ENCODE measurements at regions not wholly inside any gene's neighbourhood (a gene's known extent, or its start where the extent isn't known, plus 50 kb on each side); places are given as distances from the start of the nearest gene placed in this dataset.

DNA sequence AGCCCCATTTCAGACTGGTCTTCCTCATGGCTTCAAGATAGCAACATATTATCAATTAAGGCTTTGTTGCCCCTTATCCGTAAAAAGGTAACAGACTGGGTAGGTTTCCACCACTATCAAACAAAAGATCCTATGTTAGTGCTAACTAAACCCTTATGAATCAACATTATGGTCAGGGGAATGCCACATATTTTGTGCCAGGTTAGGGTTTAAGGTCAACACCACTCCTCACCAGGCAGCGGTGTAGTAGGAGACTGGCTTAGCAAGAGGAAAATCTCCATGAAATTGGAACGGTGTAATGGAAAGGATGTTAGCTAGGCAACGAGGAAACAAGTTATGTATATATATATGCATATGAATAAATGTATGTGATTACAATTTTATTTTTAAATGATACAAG, 655.8 kb downstream of the TLR4 start:
- Histone ChIP-seq H3K4me3 (no peak overlapping the region), H3K27me3 (peaks cover 4% of the 10 kb centered on the region), H3K9me3 (peaks cover 0 to 6% (median 0%) of the 10 kb centered on the region in 3 donors), H3K27ac (no peak overlapping the region), H3K4me1 (no peaks in the 10 kb centered on the region), H3K36me3 (no peaks in the 10 kb centered on the region)
- 80 to 86% methylated on average over 2 to 4 of the region's 4 CpGs for WGBS, 2 donors (ENCODE audit: low coverage in 1 of 2)
- TF ChIP-seq, protein P1, sequence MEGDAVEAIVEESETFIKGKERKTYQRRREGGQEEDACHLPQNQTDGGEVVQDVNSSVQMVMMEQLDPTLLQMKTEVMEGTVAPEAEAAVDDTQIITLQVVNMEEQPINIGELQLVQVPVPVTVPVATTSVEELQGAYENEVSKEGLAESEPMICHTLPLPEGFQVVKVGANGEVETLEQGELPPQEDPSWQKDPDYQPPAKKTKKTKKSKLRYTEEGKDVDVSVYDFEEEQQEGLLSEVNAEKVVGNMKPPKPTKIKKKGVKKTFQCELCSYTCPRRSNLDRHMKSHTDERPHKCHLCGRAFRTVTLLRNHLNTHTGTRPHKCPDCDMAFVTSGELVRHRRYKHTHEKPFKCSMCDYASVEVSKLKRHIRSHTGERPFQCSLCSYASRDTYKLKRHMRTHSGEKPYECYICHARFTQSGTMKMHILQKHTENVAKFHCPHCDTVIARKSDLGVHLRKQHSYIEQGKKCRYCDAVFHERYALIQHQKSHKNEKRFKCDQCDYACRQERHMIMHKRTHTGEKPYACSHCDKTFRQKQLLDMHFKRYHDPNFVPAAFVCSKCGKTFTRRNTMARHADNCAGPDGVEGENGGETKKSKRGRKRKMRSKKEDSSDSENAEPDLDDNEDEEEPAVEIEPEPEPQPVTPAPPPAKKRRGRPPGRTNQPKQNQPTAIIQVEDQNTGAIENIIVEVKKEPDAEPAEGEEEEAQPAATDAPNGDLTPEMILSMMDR (IDR thresholded peaks at IDR 0.05), result no peak
- TF ChIP-seq EP300 (IDR thresholded peaks at IDR 0.05), result no peak
- no peak for TF ChIP-seq POLR2A (IDR thresholded peaks at IDR 0.05)
- no peak for TF ChIP-seq POLR2AphosphoS5 (IDR thresholded peaks at IDR 0.05)
- ATAC-seq, result no peak

- TF ChIP-seq POLR2AphosphoS5 (IDR thresholded peaks at IDR 0.05), result no peak
- no peak for TF ChIP-seq POLR2A (IDR thresholded peaks at IDR 0.05)
- no peak for TF ChIP-seq EP300 (IDR thresholded peaks at IDR 0.05)
- TF ChIP-seq, protein P1 (IDR thresholded peaks at IDR 0.05), result no peak
Measured at GRCh38 chr9:118362123-118362522, 657.9 kb downstream of the TLR4 start.

DNA sequence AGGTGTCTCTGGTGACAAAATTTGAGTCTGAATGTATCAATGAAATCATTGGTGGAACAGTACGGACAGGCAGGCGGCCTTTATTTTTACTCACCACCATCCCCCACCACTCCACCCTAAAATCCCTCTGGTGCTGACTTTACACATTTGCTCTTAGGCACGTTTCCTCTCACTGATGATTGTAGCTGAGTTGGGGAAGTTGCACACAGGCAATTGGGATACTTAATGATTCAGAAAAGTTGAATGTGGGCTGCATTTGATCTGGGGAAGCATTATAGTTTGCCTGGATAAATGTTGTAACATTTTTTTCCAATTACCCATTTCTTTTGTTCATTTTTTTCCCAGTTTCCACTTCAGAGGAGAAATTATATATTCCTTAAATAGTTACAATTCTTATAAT, 658.4 kb downstream of the TLR4 start:
- peaks cover 4% of the 10 kb centered on the region for H3K27me3 ChIP-seq
- 64 to 75% methylated on average over 3 of the region's 3 CpGs for WGBS, 2 donors (ENCODE audit: low coverage in 1 of 2)
- H3K4me1 ChIP-seq, result no peaks in the 10 kb centered on the region
- ATAC-seq, result no peak
- no peak overlapping the region for H3K27ac ChIP-seq
- no peaks in the 10 kb centered on the region for H3K36me3 ChIP-seq
- peaks cover 0 to 6% (median 0%) of the 10 kb centered on the region in 3 donors for H3K9me3 ChIP-seq
- no peak overlapping the region for H3K4me3 ChIP-seq
- TF ChIP-seq EP300 (IDR thresholded peaks at IDR 0.05) (no peak), POLR2AphosphoS5 (IDR thresholded peaks at IDR 0.05) (no peak), POLR2A (IDR thresholded peaks at IDR 0.05) (no peak)
- TF ChIP-seq, protein P1 (IDR thresholded peaks at IDR 0.05), result no peak

More at GRCh38 chr9:118362123-118362522, 657.9 kb downstream of the TLR4 start:
- Histone ChIP-seq H3K36me3 (no peaks in the 10 kb centered on the region), H3K4me3 (no peak overlapping the region), H3K4me1 (no peaks in the 10 kb centered on the region), H3K27ac (no peak overlapping the region), H3K27me3 (peaks cover 4% of the 10 kb centered on the region), H3K9me3 (peaks cover 0 to 6% (median 0%) of the 10 kb centered on the region in 3 donors)
- no peak for ATAC-seq
- WGBS, 2 donors (ENCODE audit: low coverage in 1 of 2), result 20 to 33% methylated on average over 1 of the region's 1 CpG

- H3K27ac ChIP-seq, result no peak overlapping the region
- no peaks in the 10 kb centered on the region for H3K27me3 ChIP-seq
- no peaks in the 10 kb centered on the region for H3K4me1 ChIP-seq
- no peaks in the 10 kb centered on the region for H3K36me3 ChIP-seq
- WGBS, 2 donors (ENCODE audit: low coverage in 1 of 2), result 51 to 88% methylated on average over 2 to 4 of the region's 7 CpGs
- H3K4me3 ChIP-seq, result no peak overlapping the region
- H3K9me3 ChIP-seq, result peaks cover 0 to 6% (median 0%) of the 10 kb centered on the region in 3 donors
- TF ChIP-seq, protein P1 (IDR thresholded peaks at IDR 0.05), result no peak
- TF ChIP-seq POLR2AphosphoS5 (IDR thresholded peaks at IDR 0.05) (no peak), EP300 (IDR thresholded peaks at IDR 0.05) (no peak), POLR2A (IDR thresholded peaks at IDR 0.05) (no peak)
- no peak for ATAC-seq
Measured at GRCh38 chr9:118364266-118365106, 660.3 kb downstream of the TLR4 start.

- H3K4me3 ChIP-seq, result no peak overlapping the region
- H3K36me3 ChIP-seq, result no peaks in the 10 kb centered on the region
- peaks cover 0 to 6% (median 0%) of the 10 kb centered on the region in 3 donors for H3K9me3 ChIP-seq
- no peak overlapping the region for H3K27ac ChIP-seq
- ATAC-seq, result no peak
- 60 to 89% methylated on average over 1 to 2 of the region's 2 CpGs for WGBS, 2 donors (ENCODE audit: low coverage in 1 of 2)
- H3K27me3 ChIP-seq, result no peaks in the 10 kb centered on the region
- no peaks in the 10 kb centered on the region for H3K4me1 ChIP-seq
- TF ChIP-seq, protein P1 (IDR thresholded peaks at IDR 0.05), result no peak
- TF ChIP-seq EP300 (IDR thresholded peaks at IDR 0.05) (no peak), POLR2A (IDR thresholded peaks at IDR 0.05) (no peak), POLR2AphosphoS5 (IDR thresholded peaks at IDR 0.05) (no peak)
Measured at GRCh38 chr9:118366228-118366627, 662.0 kb downstream of the TLR4 start.
